ENCODE measurements at regions not wholly inside any gene's neighbourhood (a gene's known extent, or its start where the extent isn't known, plus 50 kb on each side); places are given as distances from the start of the nearest gene placed in this dataset.

- peak; percentile 2 to 18 for DNase-seq
Measured at GRCh38 chr5:142507531-142508372, 178.1 kb downstream of the FGF1 start.

GRCh38 chr5:142506756-142507155, 179.1 kb downstream of the FGF1 start:
- no peak for DNase-seq

- no peak for DNase-seq
Measured at GRCh38 chr5:142506046-142506445, 179.8 kb downstream of the FGF1 start.

- no peak for DNase-seq
Measured at GRCh38 chr5:142501890-142502289, 177.1 kb upstream of the SPRY4 start.

- no peak for DNase-seq
Measured at GRCh38 chr5:142500227-142500905, 175.5 kb upstream of the SPRY4 start.

GRCh38 chr5:142499591-142500226, 174.9 kb upstream of the SPRY4 start:
- no peak for DNase-seq

GRCh38 chr5:142498298-142498697, 173.5 kb upstream of the SPRY4 start:
- DNase-seq: no peak

- DNase-seq: no peak
Measured at GRCh38 chr5:142495531-142495930, 170.7 kb upstream of the SPRY4 start.

- no peak for DNase-seq
Measured at GRCh38 chr5:142493875-142494518, 169.2 kb upstream of the SPRY4 start.

- DNase-seq: no peak
Measured at GRCh38 chr5:142492781-142493281, 168.0 kb upstream of the SPRY4 start.

- no peak for DNase-seq
Measured at GRCh38 chr5:142491679-142492078, 166.9 kb upstream of the SPRY4 start.

GRCh38 chr5:142491270-142491669, 166.4 kb upstream of the SPRY4 start:
- no peak for DNase-seq

GRCh38 chr5:142486581-142486980, 161.8 kb upstream of the SPRY4 start:
- no peak for DNase-seq

- no peak for DNase-seq
Measured at GRCh38 chr5:142486020-142486419, 161.2 kb upstream of the SPRY4 start.

GRCh38 chr5:142484821-142485387, 160.1 kb upstream of the SPRY4 start:
- no peak for DNase-seq

- no peak for DNase-seq
Measured at GRCh38 chr5:142482207-142482606, 157.4 kb upstream of the SPRY4 start.

- DNase-seq: no peak
Measured at GRCh38 chr5:142481410-142481809, 156.6 kb upstream of the SPRY4 start.

- no peak for DNase-seq
Measured at GRCh38 chr5:142479854-142480519, 155.2 kb upstream of the SPRY4 start.

GRCh38 chr5:142479150-142479549, 154.3 kb upstream of the SPRY4 start:
- no peak for DNase-seq

GRCh38 chr5:142478113-142478512, 153.3 kb upstream of the SPRY4 start:
- DNase-seq: no peak

- DNase-seq: no peak
Measured at GRCh38 chr5:142475102-142475513, 150.3 kb upstream of the SPRY4 start.

- no peak for DNase-seq
Measured at GRCh38 chr5:142474431-142475094, 149.7 kb upstream of the SPRY4 start.

Data from activated CD4-positive, alpha-beta T cell treated with anti-CD3 and anti-CD28 coated beads, Interleukin-2, amount 50 U/mL, for 4 hours (primary cell).